Epithelial cell of esophagus (primary cell): ENCODE measurements at regions not wholly inside any gene's neighbourhood (a gene's known extent, or its start where the extent isn't known, plus 50 kb on each side); places are given as distances from the start of the nearest gene placed in this dataset.

ENCODE experiments used
- DNase-seq: peaks from one replicate; pipeline ENCODE4 v3.0.0; 2010; ENCODE audit warnings: low read depth
- H3K4me3 ChIP-seq: 2 replicates; pipeline ENCODE4 v1.5.1; 2011; ENCODE audit warnings: mild to moderate bottlenecking, low read length, control low read depth
- CTCF ChIP-seq: IDR thresholded peaks from 2 replicates; pipeline ENCODE4 v1.5.1; 2011; ENCODE audit warnings: low read depth, mild to moderate bottlenecking, low read length, control low read depth, inconsistent platforms; ENCODE audit not compliant: insufficient read depth; ENCODE audit errors: missing control alignments

GRCh38 chr13:103638706-103639105, 572.5 kb upstream of the SLC10A2 start:
- no peak for TF ChIP-seq CTCF
- no peak overlapping the region for H3K4me3 ChIP-seq
- DNase-seq: no peak

GRCh38 chr13:103634066-103634465, 567.8 kb upstream of the SLC10A2 start:
- no peak for TF ChIP-seq CTCF
- DNase-seq: peak; percentile 55
- H3K4me3 ChIP-seq: no peak overlapping the region

- TF ChIP-seq CTCF: no peak
- DNase-seq: no peak
- H3K4me3 ChIP-seq: no peak overlapping the region
These were observed 559.0 kb upstream of the SLC10A2 start for GRCh38 chr13:103625194-103625593.

- TF ChIP-seq CTCF: no peak
These were observed 551.9 kb upstream of the SLC10A2 start for GRCh38 chr13:103618151-103618550.

GRCh38 chr13:103615771-103616170, 549.6 kb upstream of the SLC10A2 start:
- no peak for DNase-seq
- no peak overlapping the region for H3K4me3 ChIP-seq
- TF ChIP-seq CTCF: no peak

More at GRCh38 chr13:103618151-103618550, 551.9 kb upstream of the SLC10A2 start:
- no peak overlapping the region for H3K4me3 ChIP-seq
- no peak for DNase-seq

- DNase-seq: no peak
- no peak for TF ChIP-seq CTCF
- H3K4me3 ChIP-seq: no peak overlapping the region
These were observed 548.5 kb upstream of the SLC10A2 start for GRCh38 chr13:103614761-103615160.

- no peak for DNase-seq
- H3K4me3 ChIP-seq: no peak overlapping the region
- TF ChIP-seq CTCF: no peak
These were observed 541.8 kb upstream of the SLC10A2 start for GRCh38 chr13:103607995-103608394.
